GM12891 (cell line): ENCODE measurements at regions not wholly inside any gene's neighbourhood (a gene's known extent, or its start where the extent isn't known, plus 50 kb on each side); places are given as distances from the start of the nearest gene placed in this dataset.

ENCODE experiments used
- POLR2A ChIP-seq: IDR thresholded peaks from 2 replicates; pipeline ENCODE4 v1.6.1; 2011; ENCODE audit warnings: low read depth, low read length, control low read depth
- POLR2AphosphoS5 ChIP-seq: IDR thresholded peaks from 2 replicates; pipeline ENCODE4 v1.6.1; 2011; ENCODE audit warnings: low read depth, low read length, control low read depth

GRCh38 chr16:25487888-25488287 lies 203.9 kb upstream of the HS3ST4 start:
- TF ChIP-seq POLR2AphosphoS5 (no peak), POLR2A (no peak)
